ENCODE measurements at regions not wholly inside any gene's neighbourhood (a gene's known extent, or its start where the extent isn't known, plus 50 kb on each side); places are given as distances from the start of the nearest gene placed in this dataset.

DNA sequence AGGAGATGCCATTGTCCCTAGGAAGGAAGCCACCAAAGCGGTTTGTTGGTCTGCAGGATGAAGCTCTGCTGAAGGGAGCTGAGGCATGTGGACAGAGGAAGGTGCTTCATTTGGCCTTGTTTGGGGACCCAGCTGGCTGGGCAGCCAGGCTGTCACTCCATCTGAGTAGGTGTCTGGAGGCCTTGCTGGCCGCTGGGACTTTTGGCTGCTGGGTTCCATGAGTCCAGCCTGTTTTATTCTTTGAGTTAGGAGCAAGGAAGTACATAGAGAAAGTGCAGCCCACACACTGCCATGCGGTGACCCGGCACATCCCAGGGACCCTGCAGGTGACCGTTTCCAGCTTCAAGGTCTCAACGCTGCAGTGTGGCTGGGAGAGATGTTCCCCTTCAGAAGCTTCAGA, 251.2 kb upstream of the IRX4 start:
- Mint-ChIP-seq H3K27me3 (peaks cover 3% of the 10 kb centered on the region), H3K36me3 (no peaks in the 10 kb centered on the region), H3K4me1 (ENCODE audit: low read depth) (peaks cover 1% of the 10 kb centered on the region), H3K9me3 (ENCODE audit: low read depth) (no peaks in the 10 kb centered on the region), H3K27ac (no peak overlapping the region), H3K4me3 (no peak overlapping the region)

DNA sequence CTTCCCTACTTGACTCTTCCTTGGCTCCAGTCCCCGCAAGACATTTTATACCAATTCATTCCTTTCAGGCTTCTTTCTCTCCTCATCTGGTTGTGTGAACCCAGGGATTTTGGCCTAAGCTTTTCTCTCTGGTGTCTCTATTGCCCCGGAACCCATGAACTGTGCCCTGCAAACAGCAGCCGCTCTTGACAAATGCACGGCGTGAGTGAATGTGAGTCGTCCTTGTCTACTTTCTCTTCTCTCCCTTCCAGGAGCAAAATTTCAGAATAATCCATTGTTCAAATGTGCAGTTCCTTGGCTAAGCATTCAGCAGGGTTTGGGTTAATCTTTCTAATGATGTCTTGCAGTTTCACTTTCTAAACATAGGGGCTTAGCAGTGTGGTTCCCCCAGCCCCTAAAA, 250.4 kb upstream of the IRX4 start:
- no peak overlapping the region for H3K4me3 Mint-ChIP-seq
- no peak overlapping the region for H3K27ac Mint-ChIP-seq
- no peaks in the 10 kb centered on the region for H3K36me3 Mint-ChIP-seq
- H3K4me1 Mint-ChIP-seq (ENCODE audit: low read depth) = peaks cover 1% of the 10 kb centered on the region
- H3K9me3 Mint-ChIP-seq (ENCODE audit: low read depth) = no peaks in the 10 kb centered on the region
- H3K27me3 Mint-ChIP-seq = peaks cover 4% of the 10 kb centered on the region

DNA sequence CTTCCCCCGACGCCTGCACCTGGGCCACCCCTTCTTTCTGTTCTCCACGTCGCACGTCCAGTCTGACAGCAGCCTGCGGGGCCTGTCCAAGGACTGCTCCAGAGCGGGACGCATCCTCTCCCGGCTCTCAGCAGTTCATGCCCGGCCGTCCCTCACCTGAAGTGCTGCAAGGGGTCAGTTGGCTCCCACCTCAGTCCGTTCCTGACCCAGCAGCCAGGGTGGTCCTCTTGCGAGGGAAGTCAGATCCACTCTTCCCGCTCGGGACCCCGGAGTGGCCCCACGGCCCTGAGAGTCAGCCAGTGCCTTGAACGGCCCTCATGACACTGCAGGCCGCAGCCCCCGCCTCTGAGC, 249.7 kb upstream of the IRX4 start:
- H3K4me1 Mint-ChIP-seq (ENCODE audit: low read depth) = peaks cover 1% of the 10 kb centered on the region
- H3K27ac Mint-ChIP-seq = no peak overlapping the region
- no peak overlapping the region for H3K4me3 Mint-ChIP-seq
- H3K36me3 Mint-ChIP-seq = no peaks in the 10 kb centered on the region
- peaks cover 4% of the 10 kb centered on the region for H3K27me3 Mint-ChIP-seq
- no peaks in the 10 kb centered on the region for H3K9me3 Mint-ChIP-seq (ENCODE audit: low read depth)

DNA sequence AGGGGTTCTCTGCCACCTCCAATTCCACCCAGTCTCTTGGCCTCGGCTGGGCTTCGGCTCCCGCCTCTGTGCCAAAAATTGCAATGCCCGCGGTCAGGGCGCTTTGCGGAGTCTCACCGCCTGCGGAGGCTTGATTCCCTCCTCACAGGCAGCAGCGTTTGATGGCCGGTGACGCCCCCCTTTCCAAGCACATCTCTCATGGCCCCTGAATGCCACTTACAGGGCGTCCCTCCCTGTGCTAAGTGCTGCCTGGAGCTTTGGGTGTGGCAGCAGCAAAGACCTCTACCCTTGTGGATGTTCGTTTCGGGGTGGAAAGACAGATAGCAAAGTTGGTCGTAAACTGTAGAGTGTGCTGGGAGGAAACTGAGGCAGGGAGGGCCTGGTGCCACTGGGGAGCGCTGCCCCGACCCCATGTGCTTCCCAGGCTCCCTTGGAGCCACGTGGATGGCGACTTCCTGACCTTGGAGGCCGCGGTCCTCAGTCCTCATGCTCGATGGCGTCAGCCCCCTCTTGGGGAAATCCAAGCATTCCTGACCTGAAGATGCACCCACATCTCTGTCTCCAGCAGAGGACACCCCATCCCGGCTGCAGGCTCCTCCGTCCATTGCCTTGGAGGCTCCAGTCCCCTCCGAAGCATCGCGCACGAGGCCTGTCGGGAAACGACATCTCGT, 249.2 kb upstream of the IRX4 start:
- H3K27me3 Mint-ChIP-seq = peaks cover 8% of the 10 kb centered on the region
- H3K27ac Mint-ChIP-seq = no peak overlapping the region
- H3K4me1 Mint-ChIP-seq (ENCODE audit: low read depth) = peaks cover 1% of the 10 kb centered on the region
- no peaks in the 10 kb centered on the region for H3K36me3 Mint-ChIP-seq
- no peak overlapping the region for H3K4me3 Mint-ChIP-seq
- no peaks in the 10 kb centered on the region for H3K9me3 Mint-ChIP-seq (ENCODE audit: low read depth)

DNA sequence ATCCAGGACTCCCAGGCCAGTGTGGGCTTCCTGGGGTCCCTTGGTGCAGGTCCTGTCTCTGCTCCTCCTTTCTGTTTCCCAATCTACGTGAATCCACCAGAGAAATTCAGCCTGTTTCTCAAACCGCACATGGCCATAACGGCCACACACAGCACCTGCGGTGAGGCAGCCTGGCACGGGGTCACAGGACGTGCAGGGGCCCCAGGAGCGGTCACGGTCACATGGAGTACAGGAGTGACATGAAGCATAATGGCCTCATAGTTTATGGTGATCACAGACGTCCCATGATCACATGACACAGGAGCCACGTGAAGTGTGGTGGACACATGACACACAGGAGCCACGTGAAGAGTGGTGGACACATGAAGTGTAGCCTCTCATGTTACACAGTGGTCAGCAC, 248.5 kb upstream of the IRX4 start:
- Mint-ChIP-seq H3K27ac (no peak overlapping the region), H3K9me3 (ENCODE audit: low read depth) (no peaks in the 10 kb centered on the region), H3K4me3 (no peak overlapping the region)

DNA sequence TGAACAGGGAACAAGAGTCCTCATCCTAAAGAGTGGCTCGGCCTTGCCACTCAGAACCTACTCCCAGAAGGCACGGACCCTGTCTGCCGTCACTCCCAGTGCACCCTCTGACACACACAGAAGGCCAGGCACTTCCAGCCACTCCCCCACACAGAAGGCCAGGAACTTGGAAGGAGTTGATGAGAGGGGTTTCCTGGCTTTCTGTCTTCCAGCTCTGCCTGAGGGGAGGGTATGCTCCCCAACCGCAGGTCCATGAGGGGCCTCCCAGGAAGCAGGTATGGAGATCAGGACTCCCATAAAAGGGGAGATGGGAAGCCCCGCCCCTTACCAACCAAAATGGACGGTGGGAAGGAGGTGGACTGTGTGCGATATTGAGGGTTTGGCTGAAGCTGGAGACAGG, 247.6 kb upstream of the IRX4 start:
- Mint-ChIP-seq H3K9me3 (ENCODE audit: low read depth) (no peaks in the 10 kb centered on the region), H3K27ac (no peak overlapping the region), H3K36me3 (no peaks in the 10 kb centered on the region), H3K4me1 (ENCODE audit: low read depth) (no peaks in the 10 kb centered on the region), H3K4me3 (no peak overlapping the region), H3K27me3 (peaks cover 16% of the 10 kb centered on the region)

More for the DNA sequence above, 248.5 kb upstream of the IRX4 start:
- Mint-ChIP-seq H3K27me3 (peaks cover 11% of the 10 kb centered on the region), H3K36me3 (no peaks in the 10 kb centered on the region), H3K4me1 (ENCODE audit: low read depth) (no peaks in the 10 kb centered on the region)

DNA sequence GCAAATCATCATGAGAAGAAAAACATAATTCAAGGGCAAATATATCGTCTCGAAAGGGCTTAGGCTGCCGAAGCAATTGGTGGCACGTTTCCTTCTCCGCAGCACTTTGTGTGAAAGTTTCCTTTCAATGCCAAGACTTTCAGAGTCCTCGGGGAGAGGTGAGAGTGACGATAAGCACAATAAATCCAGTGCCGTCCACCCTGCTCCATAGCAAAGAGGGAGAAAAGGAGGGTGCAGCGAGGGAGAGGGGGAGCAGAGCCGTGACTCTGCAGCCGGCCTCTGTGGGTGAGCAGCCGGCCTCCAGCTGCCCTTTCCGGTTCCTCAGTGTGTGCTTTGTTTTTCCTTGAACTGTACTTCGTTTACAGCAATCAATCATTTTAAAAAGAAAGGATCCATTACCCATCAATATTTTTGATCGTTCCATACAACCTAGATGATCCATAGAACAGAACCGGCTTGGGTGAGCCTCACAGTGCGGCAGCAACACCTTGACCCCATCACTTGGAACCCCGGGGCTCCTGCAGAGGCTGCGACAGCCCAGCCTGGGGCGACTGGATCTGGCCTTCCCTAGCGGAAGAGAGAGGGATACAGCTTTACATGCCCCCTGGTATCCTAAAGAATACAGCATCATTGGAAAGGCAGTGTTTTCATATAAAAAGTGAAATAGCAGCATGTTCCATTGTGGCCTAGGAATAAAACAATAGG, 247.0 kb upstream of the IRX4 start:
- H3K36me3 Mint-ChIP-seq = no peaks in the 10 kb centered on the region
- H3K4me3 Mint-ChIP-seq = no peak overlapping the region
- no peaks in the 10 kb centered on the region for H3K4me1 Mint-ChIP-seq (ENCODE audit: low read depth)
- H3K27me3 Mint-ChIP-seq = peaks cover 17% of the 10 kb centered on the region
- H3K27ac Mint-ChIP-seq = no peak overlapping the region
- no peaks in the 10 kb centered on the region for H3K9me3 Mint-ChIP-seq (ENCODE audit: low read depth)

DNA sequence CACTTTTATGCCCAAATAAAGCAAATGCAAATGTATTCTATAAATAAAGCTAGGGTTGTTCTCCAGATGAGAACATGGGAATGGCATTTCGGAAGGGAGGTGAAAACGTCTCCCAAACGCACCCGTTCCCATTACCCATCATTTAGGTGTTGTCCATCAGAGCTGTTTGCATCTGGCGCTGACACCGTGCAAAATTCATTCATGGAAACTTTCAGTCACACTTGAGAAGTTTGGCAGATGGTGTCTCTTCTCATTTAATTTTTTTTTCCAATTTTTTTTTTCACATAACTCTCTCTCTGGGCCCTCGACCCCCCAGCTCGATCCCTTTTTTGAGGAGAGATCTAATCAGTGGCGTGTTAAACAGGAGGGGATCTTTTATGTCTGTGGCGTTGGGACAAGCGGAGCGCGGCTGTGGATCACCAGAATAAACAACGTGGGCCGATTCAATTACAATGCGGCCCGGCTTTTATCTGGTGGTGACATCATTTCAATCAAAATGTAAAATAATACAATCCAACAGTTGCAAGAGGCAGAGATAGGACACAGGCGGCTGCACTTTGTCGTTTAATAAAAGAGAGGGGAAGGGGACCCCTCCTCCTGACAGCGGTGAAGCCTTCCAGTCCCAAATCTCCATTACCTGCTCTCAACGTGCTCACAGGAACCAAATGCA, 246.1 kb upstream of the IRX4 start:
- no peak overlapping the region for H3K27ac Mint-ChIP-seq
- H3K4me3 Mint-ChIP-seq = no peak overlapping the region
- no peaks in the 10 kb centered on the region for H3K4me1 Mint-ChIP-seq (ENCODE audit: low read depth)
- peaks cover 17% of the 10 kb centered on the region for H3K27me3 Mint-ChIP-seq
- H3K9me3 Mint-ChIP-seq (ENCODE audit: low read depth) = no peaks in the 10 kb centered on the region
- H3K36me3 Mint-ChIP-seq = no peaks in the 10 kb centered on the region

DNA sequence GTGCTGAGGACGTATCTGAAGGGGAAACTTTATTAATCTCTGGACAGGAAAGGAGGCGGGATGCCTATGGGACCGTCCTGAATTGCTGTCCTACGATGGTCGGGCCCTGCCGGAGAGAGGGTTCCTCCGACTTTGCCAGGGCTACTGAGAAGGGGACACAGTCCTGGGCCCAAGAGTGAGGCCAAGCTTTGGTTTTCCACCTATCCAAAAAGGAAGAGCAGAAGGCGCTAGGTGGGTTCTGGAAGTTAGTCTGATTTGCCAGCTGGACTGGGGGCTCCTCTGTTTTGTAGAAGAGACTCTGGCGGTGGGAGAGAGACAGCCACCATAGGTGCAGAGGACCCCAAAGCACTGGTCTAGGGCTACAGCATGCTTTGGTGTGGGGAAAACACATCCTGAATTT, 243.8 kb upstream of the IRX4 start:
- peaks cover 14% of the 10 kb centered on the region for H3K27me3 Mint-ChIP-seq
- no peaks in the 10 kb centered on the region for H3K36me3 Mint-ChIP-seq
- H3K27ac Mint-ChIP-seq = no peak overlapping the region
- no peaks in the 10 kb centered on the region for H3K4me1 Mint-ChIP-seq (ENCODE audit: low read depth)
- H3K9me3 Mint-ChIP-seq (ENCODE audit: low read depth) = peaks cover 5% of the 10 kb centered on the region
- H3K4me3 Mint-ChIP-seq = no peak overlapping the region

DNA sequence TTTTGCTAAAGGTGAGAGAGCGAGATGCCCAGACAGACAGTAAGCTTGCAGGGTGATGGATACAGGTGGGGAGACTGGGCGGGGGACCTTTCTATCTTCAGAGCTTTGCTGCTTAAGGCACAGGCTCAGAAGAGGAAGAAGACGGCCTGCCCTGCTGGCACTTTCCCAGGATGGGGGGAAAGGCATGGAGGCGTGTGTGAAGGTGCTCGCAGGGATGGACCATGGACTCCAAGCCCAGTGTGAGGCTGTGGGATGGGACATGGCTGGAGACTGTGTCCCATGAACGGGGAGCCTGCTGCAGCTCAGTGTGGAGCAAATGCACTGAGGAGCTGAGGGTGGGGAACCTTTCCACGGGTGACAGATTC, 243.2 kb upstream of the IRX4 start:
- Mint-ChIP-seq H3K36me3 (no peaks in the 10 kb centered on the region), H3K4me1 (ENCODE audit: low read depth) (no peaks in the 10 kb centered on the region), H3K27me3 (peaks cover 14% of the 10 kb centered on the region), H3K9me3 (ENCODE audit: low read depth) (peaks cover 8% of the 10 kb centered on the region), H3K27ac (no peak overlapping the region), H3K4me3 (no peak overlapping the region)

DNA sequence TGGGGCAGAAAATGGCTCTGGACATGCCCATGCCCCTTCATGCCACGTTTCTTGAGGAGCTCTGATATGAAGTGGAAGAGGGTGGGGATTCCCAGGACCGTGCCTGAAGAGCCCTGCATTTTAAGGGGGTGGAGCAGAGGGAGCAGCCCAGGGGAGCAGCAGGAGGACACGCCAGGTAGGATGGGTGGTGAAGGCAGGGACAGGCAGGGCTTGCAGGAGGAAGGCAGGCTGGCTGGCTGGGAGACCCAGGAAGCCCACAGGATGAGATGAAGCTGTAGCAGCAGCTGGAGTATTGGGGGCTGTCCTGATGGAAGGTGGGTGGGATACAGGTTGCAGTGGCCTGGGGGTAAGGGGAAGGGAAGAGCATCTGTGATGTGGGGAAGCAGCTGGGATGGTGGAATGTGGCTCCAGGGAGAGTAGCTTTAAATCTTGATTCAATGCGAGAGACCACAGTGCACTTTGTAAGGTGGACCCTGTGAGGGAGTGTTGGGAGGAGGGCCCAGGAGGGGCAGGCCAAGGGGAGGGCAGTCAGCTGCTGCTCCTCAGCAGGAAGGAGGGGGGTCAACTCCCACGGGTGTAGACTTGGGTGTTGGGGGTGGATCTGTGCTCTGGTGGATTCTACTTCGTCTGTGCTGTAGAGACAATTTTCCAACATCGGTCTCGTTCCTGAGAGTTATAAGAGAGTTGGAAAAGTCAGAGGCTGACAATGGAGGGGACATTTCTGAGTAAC, 242.6 kb upstream of the IRX4 start:
- no peak overlapping the region for H3K4me3 Mint-ChIP-seq
- H3K27me3 Mint-ChIP-seq = peaks cover 14% of the 10 kb centered on the region
- H3K36me3 Mint-ChIP-seq = no peaks in the 10 kb centered on the region
- no peak overlapping the region for H3K27ac Mint-ChIP-seq
- no peaks in the 10 kb centered on the region for H3K4me1 Mint-ChIP-seq (ENCODE audit: low read depth)
- peaks cover 12% of the 10 kb centered on the region for H3K9me3 Mint-ChIP-seq (ENCODE audit: low read depth)

DNA sequence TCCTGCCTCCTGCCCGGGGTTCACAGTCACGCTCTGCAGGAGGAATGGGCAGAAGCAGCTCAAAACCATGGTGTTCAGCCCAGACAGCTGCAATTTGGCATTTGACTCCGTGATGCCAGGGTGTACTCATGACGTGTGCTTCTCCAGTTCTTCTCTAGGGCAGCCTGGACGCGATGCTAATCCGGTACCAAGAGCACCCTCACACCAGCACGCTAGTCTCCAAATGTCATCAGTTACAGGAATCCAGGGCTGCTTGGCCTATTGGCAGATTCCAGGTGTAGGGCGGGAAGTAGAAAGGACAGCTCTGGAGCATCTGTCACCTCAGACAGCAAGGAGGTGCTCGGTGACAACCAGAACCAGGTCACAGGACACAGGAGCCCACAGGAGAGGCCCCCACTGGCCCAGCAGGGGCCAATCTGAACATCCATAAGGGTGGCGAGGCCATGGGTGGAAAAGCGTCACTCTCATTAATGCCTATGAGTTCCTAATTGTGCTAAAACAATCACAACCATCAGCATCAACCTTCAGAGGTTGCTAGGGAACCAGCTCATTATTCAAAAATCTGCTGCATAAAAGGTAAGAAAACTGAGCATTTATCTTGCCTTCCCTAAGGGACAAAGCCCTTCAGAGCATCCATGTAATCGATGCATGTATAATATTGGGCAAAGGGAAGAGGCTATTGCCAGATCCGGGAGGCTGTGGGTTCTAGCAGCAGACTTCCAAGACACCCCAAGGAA, 241.9 kb upstream of the IRX4 start:
- no peak overlapping the region for H3K4me3 Mint-ChIP-seq
- H3K4me1 Mint-ChIP-seq (ENCODE audit: low read depth) = no peaks in the 10 kb centered on the region
- H3K9me3 Mint-ChIP-seq (ENCODE audit: low read depth) = peaks cover 12% of the 10 kb centered on the region
- H3K27ac Mint-ChIP-seq = no peak overlapping the region
- no peaks in the 10 kb centered on the region for H3K36me3 Mint-ChIP-seq
- peaks cover 14% of the 10 kb centered on the region for H3K27me3 Mint-ChIP-seq

DNA sequence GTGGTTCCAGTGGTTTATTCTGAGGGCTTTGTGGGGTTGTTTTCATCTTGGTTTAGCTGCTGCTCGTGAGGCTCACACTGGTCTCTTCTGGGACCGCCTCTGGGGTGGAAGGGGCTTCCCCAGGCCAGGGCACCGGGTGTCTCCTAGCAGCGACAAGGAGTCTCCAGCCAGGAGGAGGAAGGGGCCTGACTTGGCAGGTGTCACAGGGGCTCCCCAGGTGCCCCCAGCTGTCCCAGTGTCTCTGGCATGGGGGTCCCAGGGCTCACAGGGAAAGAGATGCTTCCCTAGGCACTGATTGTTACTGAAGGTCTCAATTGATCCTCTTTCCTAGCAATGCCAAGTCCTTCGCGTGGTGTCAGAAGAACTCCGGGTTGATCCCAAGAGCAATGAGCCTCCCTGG, 241.1 kb upstream of the IRX4 start:
- no peaks in the 10 kb centered on the region for H3K36me3 Mint-ChIP-seq
- peaks cover 14% of the 10 kb centered on the region for H3K27me3 Mint-ChIP-seq

DNA sequence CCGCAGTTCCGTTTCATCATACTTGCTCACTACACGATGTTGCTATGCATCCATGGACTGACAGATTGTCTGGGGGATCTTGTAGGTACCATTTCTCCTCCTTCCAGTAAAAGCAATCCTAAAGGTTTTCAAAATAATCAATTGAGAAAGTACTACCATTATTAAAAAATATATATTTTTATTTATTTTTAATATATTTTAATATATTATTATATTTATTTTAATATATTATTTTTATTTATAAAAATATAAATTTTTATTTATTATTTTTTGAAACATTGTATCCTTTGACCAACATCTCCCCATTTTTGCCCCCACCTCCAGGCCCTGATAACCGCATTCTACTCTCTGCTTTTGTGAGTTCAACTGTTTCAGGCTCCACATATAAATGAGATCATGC, 237.6 kb upstream of the IRX4 start:
- Mint-ChIP-seq H3K36me3 (no peaks in the 10 kb centered on the region), H3K4me1 (ENCODE audit: low read depth) (no peaks in the 10 kb centered on the region), H3K27ac (no peak overlapping the region), H3K27me3 (peaks cover under 1% of the 10 kb centered on the region), H3K9me3 (ENCODE audit: low read depth) (peaks cover 12% of the 10 kb centered on the region), H3K4me3 (no peak overlapping the region)

More for the DNA sequence above, 241.1 kb upstream of the IRX4 start:
- no peak overlapping the region for H3K4me3 Mint-ChIP-seq
- H3K4me1 Mint-ChIP-seq (ENCODE audit: low read depth) = no peaks in the 10 kb centered on the region
- peaks cover 12% of the 10 kb centered on the region for H3K9me3 Mint-ChIP-seq (ENCODE audit: low read depth)
- no peak overlapping the region for H3K27ac Mint-ChIP-seq

DNA sequence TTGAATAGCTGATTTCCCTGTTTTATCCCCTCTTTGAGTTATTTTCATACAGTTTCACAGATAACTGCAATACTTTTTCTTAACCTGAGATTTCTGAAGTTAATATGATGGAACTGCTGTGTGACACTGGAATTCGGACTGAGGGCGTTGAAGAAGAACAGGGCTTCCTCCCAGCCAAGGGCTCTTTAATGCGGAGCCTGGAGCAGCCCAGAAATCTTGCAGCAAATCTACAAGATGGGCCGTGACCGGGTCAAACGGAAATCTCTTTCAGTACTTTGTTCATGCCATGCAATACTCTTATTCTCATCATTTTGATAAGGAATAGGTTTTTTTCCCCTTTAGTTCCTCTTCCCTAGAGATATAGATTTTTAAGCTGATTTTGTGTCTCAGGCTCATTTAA, 236.8 kb upstream of the IRX4 start:
- no peaks in the 10 kb centered on the region for H3K4me1 Mint-ChIP-seq (ENCODE audit: low read depth)
- H3K4me3 Mint-ChIP-seq = no peak overlapping the region
- H3K9me3 Mint-ChIP-seq (ENCODE audit: low read depth) = peaks cover 12% of the 10 kb centered on the region
- H3K36me3 Mint-ChIP-seq = no peaks in the 10 kb centered on the region
- no peak overlapping the region for H3K27ac Mint-ChIP-seq
- H3K27me3 Mint-ChIP-seq = no peaks in the 10 kb centered on the region
